ENCODE measurements at regions not wholly inside any gene's neighbourhood (a gene's known extent, or its start where the extent isn't known, plus 50 kb on each side); places are given as distances from the start of the nearest gene placed in this dataset.
"Not testable (repeated sequence)": the region's sequence is repeated elsewhere in the genome, so short reads cannot be mapped to it uniquely, and the experiment has no call there.

DNA sequence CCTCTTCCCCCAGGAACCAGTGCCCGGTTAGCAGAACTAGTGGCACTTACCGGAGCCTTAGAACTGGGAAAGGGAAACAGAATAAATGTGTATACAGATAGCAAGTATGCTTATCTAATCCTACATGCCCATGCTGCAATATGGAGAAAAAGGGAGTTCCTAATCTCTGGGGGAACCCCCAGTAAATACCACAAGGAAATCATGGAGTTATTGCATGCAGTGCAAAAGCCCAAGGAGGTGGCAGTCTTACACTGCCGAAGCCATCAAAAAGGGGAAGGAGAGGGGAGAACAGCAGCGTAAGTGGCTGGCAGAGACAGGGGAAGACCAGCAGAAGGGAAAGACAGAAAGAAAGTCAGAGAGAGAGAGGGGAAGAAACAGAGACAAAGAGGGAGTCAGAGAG is 556.7 kb upstream of the SPRY2 start:
- not testable (repeated sequence) for DNase-seq

GRCh38 chr13:80894917-80895316 is 554.0 kb upstream of the SPRY2 start:
- no peak for DNase-seq

DNA sequence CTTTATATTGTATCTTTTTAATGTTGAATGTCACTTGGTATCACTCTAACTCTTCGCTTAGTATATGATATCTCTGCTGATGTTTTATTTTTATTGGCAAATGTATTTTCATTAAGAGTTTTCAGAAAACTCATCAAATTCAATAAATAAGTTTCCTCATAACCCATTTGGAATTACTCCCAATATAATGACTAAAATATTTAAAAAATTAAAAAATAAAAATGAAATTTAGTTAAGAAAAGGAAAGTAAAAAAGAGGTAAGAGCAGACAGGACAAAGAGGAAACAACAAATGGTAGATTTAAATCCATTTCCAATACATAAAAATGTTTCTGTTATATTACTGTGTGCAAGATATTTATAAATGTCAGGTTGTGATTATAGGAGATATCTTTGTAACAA is 548.9 kb upstream of the SPRY2 start:
- no peak for DNase-seq

DNA sequence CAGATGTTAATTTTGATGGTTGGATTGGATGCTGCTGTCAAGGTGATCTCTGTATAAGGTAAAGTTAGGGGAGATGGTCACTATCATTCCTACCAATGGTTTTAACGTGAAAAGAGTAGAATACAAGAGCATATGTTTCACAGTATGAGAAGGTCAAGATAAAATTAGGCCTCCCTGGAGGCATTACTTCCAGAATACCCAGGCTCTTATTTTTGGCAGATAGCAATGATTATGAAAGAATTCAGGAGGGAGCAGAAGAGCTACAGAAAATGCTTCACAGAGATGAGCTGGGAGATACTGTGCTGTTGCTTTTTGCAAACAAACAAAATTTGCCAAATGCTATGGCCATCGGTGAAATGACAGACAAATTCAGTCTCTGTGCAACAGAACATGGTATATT is 547.5 kb upstream of the SPRY2 start:
- DNase-seq = no peak

DNA sequence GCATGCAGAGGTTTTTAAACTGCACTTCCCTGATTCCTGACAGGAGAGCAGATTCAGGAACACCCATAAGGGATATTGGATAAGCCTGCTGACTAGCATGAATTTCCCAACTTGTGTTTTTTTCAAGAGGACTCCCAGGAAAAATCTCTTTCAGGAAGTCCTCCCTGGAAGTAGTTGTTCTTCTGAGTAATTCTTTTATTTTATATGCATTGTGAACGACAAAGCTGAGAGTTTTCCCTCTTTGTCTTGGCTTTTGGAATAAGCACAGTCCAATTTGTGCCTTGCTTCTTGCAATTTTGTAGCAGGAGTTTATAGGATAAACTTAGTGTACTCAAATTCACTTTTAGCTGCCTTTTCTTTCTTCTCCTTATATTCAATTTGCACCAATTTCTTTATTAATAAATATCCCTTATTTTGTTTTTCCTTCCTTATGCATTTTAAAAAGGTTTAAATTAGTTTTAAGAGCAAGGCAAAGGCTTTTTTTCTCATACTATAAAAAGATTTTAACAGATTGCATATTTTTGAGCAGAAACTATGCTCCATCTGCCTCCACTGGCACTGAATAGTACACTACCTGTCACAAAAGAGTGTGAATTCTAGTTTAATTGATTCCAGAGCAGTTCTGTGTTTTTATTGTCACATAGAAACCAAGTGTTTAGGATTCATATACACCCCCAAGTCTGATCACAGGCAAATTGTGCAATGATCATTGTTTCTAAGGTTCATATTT is 543.3 kb upstream of the SPRY2 start:
- DNase-seq = no peak

DNA sequence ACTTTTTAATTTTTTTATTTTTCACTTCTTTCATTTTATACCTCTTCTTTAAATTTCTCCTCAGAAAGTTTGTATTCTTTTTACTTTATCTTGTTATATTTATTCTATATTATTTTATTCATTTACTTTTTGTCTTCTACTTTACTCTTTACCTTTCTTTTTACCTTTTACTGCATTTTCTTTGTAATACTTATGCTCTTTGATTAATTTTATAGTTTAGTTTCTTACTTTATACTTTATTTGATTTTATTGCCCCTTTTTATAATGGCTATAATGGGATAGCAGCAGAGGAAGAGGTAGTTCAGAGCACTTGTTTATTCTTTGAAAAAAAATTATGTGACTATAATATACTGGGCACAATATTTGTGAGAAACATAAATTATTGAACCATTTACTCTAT is 542.6 kb upstream of the SPRY2 start:
- DNase-seq = no peak

DNA sequence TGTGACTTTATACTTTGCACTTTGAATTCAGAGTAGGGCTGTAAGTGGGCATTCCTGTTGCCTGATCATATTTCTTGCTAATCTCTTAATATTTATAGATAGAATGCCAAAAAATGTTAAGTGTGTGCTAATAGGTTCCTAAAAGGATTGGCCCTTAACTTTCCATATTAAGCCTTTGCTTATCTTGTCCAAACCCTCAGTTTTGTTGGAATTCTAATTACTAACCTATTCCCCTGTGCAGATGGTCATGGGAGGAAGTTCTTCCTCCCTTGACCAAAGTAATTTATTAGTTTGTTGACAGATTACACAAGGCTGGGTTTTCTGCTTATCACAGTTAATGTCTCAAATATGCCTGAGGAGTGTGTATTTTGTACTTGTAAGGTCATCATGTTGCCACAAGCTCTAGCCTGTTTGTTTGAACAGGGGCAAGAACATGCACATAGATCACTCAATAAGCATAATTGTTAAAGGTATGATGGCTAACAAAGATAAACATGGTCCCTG is 541.1 kb upstream of the SPRY2 start:
- DNase-seq = no peak

GRCh38 chr13:80881495-80881894 is 540.6 kb upstream of the SPRY2 start:
- no peak for DNase-seq

- DNase-seq = no peak
Observed at GRCh38 chr13:80881034-80881433, 540.1 kb upstream of the SPRY2 start.

- no peak for DNase-seq
Observed at GRCh38 chr13:80877944-80878241, 537.0 kb upstream of the SPRY2 start.

- no peak for DNase-seq
Observed at GRCh38 chr13:80877209-80877943, 536.5 kb upstream of the SPRY2 start.

DNA sequence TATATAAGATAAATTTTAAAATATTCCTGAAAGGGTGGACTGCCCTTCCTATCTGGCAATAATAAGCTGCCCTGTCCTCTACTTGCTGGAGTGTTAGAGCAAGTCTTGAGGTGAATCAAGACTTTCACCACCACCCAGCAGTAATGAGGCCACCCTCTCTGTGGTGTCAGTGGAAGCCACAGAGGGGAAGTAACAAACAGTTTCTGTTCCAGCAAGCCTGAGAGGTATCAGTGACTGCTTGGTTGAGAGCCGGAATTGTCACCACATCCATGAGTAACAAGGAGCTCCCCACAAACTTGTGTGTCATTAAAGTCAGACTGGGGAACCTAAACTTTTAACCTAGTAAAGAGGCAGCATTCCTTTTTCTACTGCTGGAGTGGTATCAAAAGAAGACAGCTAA is 532.7 kb upstream of the SPRY2 start:
- no peak for DNase-seq

GRCh38 chr13:80871971-80872370 is 531.0 kb upstream of the SPRY2 start:
- DNase-seq = not testable (repeated sequence)

DNA sequence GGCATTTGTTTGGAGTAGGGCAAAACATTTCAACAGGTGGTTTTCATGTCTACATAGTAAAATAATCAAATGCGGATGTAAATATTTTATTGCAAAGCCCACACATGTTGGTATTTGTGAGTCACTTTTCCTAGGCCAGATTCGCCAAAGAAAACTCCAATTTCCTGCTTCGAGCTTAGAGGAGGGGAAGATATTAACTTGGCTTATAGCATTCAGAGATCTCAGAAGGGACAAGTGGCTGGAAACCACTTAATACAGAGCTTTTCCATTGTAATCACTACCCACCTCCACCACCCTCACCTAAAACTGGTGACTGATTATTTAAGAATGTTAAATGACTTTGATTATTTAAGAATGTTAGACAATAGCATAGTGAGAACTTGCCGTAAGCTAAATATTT is 530.6 kb upstream of the SPRY2 start:
- DNase-seq = no peak

DNA sequence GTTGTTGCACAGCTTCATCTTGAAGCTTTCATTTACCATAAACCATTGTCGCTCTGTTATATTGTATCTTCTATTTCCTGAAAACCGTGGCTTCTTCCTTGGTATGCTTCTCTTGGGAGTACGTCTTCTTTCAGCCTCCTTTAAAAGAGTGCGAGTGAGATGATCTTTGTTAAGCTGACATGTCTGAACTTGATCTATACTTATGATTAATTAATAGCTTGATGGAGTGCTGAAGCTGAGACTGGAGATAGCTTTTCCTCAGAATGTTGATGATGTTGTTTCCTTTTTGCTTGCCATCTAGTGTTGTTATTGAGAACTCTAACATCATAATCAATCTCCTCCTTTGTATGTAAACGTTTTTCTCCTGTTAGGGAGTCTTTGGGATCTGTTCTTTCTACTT is 529.3 kb upstream of the SPRY2 start:
- no peak for DNase-seq

DNA sequence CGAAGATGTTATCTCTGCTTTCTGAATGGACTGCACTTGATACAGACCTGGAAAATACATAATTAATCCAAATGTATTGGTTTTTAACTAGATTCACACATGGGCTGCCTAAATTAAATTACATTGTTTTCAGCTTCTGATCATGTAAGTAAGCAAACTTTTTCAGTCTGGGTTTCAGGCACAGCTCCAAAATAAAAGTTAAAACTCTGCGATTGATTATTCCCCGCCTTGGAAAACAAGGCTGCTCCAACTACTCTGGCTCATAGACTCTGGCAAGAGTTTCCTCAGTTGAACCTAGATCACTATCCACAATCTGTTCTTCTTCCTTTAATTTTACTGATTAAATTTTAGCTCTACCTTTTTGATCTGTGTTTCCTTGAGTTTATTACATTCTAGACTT is 526.0 kb upstream of the SPRY2 start:
- DNase-seq = no peak

DNA sequence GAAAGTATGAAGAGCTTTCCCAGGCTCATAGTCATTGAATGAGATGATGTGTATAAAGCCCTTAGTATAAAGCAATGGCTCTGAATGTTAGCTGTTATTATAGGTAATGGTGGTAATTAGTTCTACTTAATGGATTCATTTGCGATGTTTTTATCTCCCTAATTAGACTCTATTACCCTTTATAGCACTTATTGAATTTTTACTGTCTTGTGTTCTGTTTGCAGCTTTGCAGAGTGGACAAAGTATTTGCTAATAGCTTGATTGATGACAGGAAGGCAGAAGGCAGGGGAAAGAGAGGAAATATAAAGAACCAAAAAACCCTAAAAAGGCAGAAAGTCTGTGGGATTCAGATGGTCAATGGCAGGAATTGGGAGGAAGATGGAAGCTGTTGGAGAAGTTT is 524.4 kb upstream of the SPRY2 start:
- DNase-seq = no peak

DNA sequence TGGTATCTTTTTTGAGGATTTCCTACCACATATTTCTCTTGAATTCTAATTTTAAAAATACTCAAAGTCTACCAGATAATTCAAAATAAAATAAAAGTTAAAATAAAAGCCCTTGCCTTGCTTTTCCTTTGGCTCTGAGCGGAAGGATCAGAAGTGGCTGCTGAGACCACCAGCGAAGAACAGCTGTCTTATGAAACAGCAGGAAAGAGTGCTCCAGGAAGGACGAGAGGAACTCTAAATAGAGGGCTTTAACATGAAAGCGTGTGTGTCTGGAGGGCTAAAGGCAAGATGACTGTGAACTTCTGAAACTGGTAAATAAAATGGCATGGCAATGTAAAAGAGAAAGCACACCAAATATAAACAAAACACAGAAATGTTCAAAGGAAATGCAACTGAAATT is 521.5 kb upstream of the SPRY2 start:
- no peak for DNase-seq

GRCh38 chr13:80860845-80861244 is 519.9 kb upstream of the SPRY2 start:
- no peak for DNase-seq

DNA sequence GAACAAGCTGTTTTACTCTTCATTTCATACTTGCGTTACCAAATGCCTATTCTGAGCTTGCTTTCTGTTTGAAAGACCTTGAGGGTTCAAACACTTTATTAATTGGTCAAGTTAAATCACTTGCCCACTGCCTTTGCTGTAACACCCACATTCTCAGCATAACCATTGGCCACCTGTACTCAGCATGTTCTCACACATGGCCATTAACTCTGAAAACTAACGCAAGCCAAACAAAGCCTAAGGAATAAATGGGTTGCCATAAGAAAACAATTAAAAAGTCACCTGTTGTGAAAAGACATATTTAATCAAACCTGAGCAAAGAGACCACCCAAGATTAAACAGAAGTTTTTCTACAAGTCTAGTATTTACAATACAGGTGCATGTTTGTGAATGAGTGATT is 517.2 kb upstream of the SPRY2 start:
- no peak for DNase-seq

- no peak for DNase-seq
Observed at GRCh38 chr13:80857321-80857720, 516.4 kb upstream of the SPRY2 start.

- DNase-seq = no peak
Observed at GRCh38 chr13:80850771-80851170, 509.8 kb upstream of the SPRY2 start.

DNA sequence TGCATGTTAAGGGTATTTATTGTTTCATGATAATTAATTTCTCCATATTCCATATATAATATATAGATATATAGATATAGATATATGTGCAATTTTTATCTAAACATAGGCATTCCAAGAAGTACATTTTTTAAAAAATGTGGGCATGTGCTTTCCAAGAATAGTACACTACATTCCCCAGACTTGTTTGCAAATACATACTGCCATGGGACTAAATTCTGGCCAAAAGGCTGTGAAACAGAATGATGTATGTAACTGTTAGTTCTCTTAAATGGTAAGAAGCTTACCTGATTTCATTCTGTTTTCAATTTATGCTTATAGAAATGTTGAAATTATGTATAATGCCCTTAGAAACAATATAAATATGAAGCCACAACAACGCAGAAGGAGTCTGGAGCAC is 503.2 kb upstream of the SPRY2 start:
- DNase-seq = no peak

DNA sequence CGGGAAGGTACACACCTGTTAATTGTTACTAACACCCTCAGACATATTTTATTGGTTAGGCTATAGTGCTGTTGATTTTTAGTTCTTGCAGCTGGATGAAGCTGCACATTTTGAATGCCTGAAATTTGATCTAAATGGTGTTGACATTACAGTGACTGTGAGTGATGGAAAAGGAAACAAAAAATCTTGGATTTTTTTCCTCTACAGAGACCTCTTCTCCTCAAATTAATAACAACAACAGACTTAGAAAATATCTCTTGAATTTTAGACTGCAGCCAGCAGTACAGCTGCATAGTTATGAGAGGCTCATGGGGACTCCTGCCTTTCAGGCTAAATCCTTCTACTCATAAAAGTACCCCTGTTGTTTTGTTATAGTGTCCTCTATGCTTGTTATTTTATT is 500.5 kb upstream of the SPRY2 start:
- no peak for DNase-seq
